ENCODE measurements at regions not wholly inside any gene's neighbourhood (a gene's known extent, or its start where the extent isn't known, plus 50 kb on each side); places are given as distances from the start of the nearest gene placed in this dataset.

DNA sequence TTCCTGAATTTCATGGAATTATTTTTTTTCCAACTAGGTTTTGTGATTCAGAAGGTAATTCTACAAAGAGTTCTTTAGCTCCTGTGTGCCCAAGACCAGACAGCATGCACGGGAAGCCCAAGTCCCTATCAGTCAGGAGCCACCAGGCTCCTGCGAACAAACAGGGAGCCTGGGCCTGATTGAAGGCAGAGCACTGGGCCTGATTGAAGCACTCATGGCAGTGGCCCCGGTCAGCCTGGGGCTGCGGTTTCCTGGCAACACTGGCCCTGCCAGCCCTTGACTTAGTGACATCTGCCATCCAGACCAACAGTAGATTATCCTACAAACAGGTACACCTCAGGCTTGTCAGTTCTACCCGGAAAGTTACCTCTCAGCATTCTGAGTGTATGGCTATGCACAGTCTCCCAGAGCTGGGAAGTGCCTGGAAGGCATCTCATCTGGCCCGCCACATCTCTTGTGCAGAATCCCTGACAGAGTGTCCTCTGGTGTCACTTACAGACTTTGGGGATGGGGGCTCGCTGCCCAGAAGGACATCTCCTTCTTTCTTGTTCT is 133.8 kb downstream of the VEGFA start:
- TF ChIP-seq, protein P1, sequence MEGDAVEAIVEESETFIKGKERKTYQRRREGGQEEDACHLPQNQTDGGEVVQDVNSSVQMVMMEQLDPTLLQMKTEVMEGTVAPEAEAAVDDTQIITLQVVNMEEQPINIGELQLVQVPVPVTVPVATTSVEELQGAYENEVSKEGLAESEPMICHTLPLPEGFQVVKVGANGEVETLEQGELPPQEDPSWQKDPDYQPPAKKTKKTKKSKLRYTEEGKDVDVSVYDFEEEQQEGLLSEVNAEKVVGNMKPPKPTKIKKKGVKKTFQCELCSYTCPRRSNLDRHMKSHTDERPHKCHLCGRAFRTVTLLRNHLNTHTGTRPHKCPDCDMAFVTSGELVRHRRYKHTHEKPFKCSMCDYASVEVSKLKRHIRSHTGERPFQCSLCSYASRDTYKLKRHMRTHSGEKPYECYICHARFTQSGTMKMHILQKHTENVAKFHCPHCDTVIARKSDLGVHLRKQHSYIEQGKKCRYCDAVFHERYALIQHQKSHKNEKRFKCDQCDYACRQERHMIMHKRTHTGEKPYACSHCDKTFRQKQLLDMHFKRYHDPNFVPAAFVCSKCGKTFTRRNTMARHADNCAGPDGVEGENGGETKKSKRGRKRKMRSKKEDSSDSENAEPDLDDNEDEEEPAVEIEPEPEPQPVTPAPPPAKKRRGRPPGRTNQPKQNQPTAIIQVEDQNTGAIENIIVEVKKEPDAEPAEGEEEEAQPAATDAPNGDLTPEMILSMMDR (IDR thresholded peaks at IDR 0.05) = no peak
- no peak for TF ChIP-seq POLR2A (IDR thresholded peaks at IDR 0.05)
